ENCODE measurements at regions not wholly inside any gene's neighbourhood (a gene's known extent, or its start where the extent isn't known, plus 50 kb on each side); places are given as distances from the start of the nearest gene placed in this dataset.

DNA sequence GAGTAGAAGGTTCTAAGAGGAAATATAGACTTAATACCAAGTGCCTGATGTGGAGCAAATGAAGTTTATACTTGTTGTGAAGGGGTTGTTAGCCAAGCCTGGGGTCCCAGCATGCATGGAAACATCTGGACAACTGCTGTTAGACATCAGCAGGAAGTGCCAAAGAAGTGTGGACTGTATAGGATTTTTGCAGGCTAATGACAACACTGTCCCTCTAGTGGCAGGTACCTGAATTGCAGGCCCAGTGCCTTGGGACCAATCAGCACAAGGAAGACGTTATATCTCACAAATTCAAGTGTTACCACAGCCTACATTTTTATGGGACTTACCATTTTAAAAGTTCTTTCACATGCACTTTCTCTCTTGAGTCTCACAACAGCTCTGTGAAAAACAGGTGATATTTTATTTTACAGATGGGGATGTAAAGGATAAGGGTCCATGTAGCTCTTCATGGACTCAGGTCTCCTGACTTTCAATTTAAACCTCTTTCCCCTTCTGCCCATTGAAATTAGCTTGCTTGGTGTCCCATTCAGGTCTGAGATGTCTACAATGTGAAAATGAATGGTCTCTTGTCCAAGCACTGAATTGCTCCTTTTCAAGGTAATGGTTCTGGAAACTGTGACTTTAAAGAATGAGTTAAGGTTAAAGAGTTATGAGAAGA lies 89.0 kb upstream of the MAP1B start:
- TF ChIP-seq CTCF (conservative IDR thresholded peaks at IDR 0.05; ENCODE audit: low read length), result peak; percentile 99
- no peak for TF ChIP-seq EZH2phosphoT487 (IDR thresholded peaks at IDR 0.05; ENCODE audit: borderline replicate concordance)

Data from Loucy (cell line).